CD4-positive, alpha-beta T cell (primary cell): ENCODE measurements at regions not wholly inside any gene's neighbourhood (a gene's known extent, or its start where the extent isn't known, plus 50 kb on each side); places are given as distances from the start of the nearest gene placed in this dataset.

Experiments
- ATAC-seq: fragments of 200-7000 bp; cut with Tn5 transposase; one replicate; pipeline ENCODE4 v1.10.0; 2022; ENCODE audit warnings: mild to moderate bottlenecking; ENCODE audit not compliant: poor library complexity
- CTCF ChIA-PET: fragments of 350-600 bp; sonication (Branson Sonifier 250); formaldehyde crosslinking; loops from one replicate; lab custom pipeline; 2021; ENCODE audit warnings: antibody characterized with exemption, inconsistent platforms; lab: Charles Lee
- POLR2A ChIA-PET: fragments of 350-600 bp; sonication (Branson Sonifier 250); formaldehyde crosslinking; loops from one replicate; lab custom pipeline; 2021; ENCODE audit warnings: antibody characterized with exemption, inconsistent platforms; lab: Charles Lee
- DNase-seq, 14 experiments: peaks; one replicate each; pipeline ENCODE4 v3.0.0-alpha.2; 2013 to 2020; ENCODE audit warnings: mixed read lengths in 2 of 14
- H3K27ac ChIP-seq, 2 donors: one replicate each; pipeline versions ENCODE4 v1.5.1 to v1.7.0; 2013; ENCODE audit warnings: low read length in 2 of 2, low read depth in 1 of 2, mild to moderate bottlenecking in 1 of 2
- H3K27me3 ChIP-seq, 2 experiments: 1 replicate in 1 of 2; 2 replicates in 1 of 2; pipeline versions ENCODE4 v1.6.1 to v1.7.0; 2013; ENCODE audit warnings: low read length in 2 of 2, control low read depth in 1 of 2, mild to moderate bottlenecking in 1 of 2, moderate library complexity in 1 of 2; ENCODE audit not compliant: insufficient read depth in 2 of 2, control insufficient read depth in 1 of 2
- H3K36me3 ChIP-seq: one replicate; pipeline ENCODE4 v1.6.1; 2013; ENCODE audit warnings: low read length, control low read depth; ENCODE audit not compliant: insufficient read depth
- H3K4me1 ChIP-seq: one replicate; pipeline ENCODE4 v1.6.1; 2013; ENCODE audit warnings: low read length, control low read depth; ENCODE audit not compliant: insufficient read depth
- H3K4me3 ChIP-seq: one replicate; pipeline ENCODE4 v1.5.1; 2013; ENCODE audit warnings: mild to moderate bottlenecking, low read length, moderate library complexity
- H3K9me3 ChIP-seq, 2 experiments: 1 replicate in 1 of 2; 2 replicates in 1 of 2; pipeline versions ENCODE4 v1.6.1 to v1.7.0; 2013; ENCODE audit warnings: low read length in 2 of 2, mild to moderate bottlenecking in 2 of 2, control low read depth in 1 of 2, moderate library complexity in 1 of 2; ENCODE audit not compliant: control insufficient read depth in 1 of 2, insufficient read depth in 1 of 2
- H3K27ac Mint-ChIP-seq: one replicate; pipeline ENCODE4 v1.8.0; 2020; ENCODE audit warnings: mixed read lengths
- H3K27me3 Mint-ChIP-seq: one replicate; pipeline ENCODE4 v1.8.0; 2021; ENCODE audit warnings: mixed read lengths
- H3K36me3 Mint-ChIP-seq: one replicate; pipeline ENCODE4 v1.8.0; 2021; ENCODE audit warnings: low read depth, mixed read lengths
- H3K4me1 Mint-ChIP-seq: one replicate; pipeline ENCODE4 v1.8.0; 2021; ENCODE audit warnings: low read depth, mixed read lengths
- H3K4me3 Mint-ChIP-seq: one replicate; pipeline ENCODE4 v1.8.0; 2020; ENCODE audit warnings: mild to moderate bottlenecking, mixed read lengths
- H3K9me3 Mint-ChIP-seq: one replicate; pipeline ENCODE4 v1.8.0; 2020; ENCODE audit warnings: mixed read lengths
- intact Hi-C, 2 experiments: fragments of 100-400 bp; cut with DNase I in 1 of 2; cut with micrococcal nuclease in 1 of 2; formaldehyde crosslinking; loops; one replicate each; pipeline versions ENCODE4 v1.15.1 to v1.9.0; 2023 to 2025; cut with DNase I, micrococcal nuclease
- TF ChIP-seq, protein P1 (sequence below): fragments of 200-600 bp; IDR thresholded peaks from one replicate; pipeline ENCODE4 v1.8.0; 2022; ENCODE audit warnings: antibody characterized with exemption, mild to moderate bottlenecking

GRCh38 chr16:77062878-77063675 is 127.9 kb upstream of the MON1B start:
- Histone ChIP-seq H3K4me3 (no peak overlapping the region), H3K27ac (no peak overlapping the region), H3K36me3 (no peaks in the 10 kb centered on the region), H3K9me3 (no peaks in the 10 kb centered on the region), H3K27me3 (no peaks in the 10 kb centered on the region), H3K4me1 (no peaks in the 10 kb centered on the region)
- no peak overlapping the region for H3K4me3 Mint-ChIP-seq
- ChIA-PET POLR2A (no interaction called here), CTCF (no interaction called here)
- no peaks in the 10 kb centered on the region for H3K4me1 Mint-ChIP-seq
- DNase-seq (no peak), ATAC-seq (no peak)
- no peak overlapping the region for H3K27ac Mint-ChIP-seq
- peaks cover 23% of the 10 kb centered on the region for H3K27me3 Mint-ChIP-seq
- H3K9me3 Mint-ChIP-seq: no peaks in the 10 kb centered on the region
- H3K36me3 Mint-ChIP-seq: no peaks in the 10 kb centered on the region
- TF ChIP-seq, protein P1, sequence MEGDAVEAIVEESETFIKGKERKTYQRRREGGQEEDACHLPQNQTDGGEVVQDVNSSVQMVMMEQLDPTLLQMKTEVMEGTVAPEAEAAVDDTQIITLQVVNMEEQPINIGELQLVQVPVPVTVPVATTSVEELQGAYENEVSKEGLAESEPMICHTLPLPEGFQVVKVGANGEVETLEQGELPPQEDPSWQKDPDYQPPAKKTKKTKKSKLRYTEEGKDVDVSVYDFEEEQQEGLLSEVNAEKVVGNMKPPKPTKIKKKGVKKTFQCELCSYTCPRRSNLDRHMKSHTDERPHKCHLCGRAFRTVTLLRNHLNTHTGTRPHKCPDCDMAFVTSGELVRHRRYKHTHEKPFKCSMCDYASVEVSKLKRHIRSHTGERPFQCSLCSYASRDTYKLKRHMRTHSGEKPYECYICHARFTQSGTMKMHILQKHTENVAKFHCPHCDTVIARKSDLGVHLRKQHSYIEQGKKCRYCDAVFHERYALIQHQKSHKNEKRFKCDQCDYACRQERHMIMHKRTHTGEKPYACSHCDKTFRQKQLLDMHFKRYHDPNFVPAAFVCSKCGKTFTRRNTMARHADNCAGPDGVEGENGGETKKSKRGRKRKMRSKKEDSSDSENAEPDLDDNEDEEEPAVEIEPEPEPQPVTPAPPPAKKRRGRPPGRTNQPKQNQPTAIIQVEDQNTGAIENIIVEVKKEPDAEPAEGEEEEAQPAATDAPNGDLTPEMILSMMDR: no peak
- intact Hi-C loops: no loop called here

GRCh38 chr16:77063676-77064016 is 127.3 kb upstream of the MON1B start:
- Histone ChIP-seq H3K36me3 (no peaks in the 10 kb centered on the region), H3K27me3 (no peaks in the 10 kb centered on the region), H3K9me3 (no peaks in the 10 kb centered on the region), H3K27ac (no peak overlapping the region), H3K4me1 (no peaks in the 10 kb centered on the region), H3K4me3 (no peak overlapping the region)
- H3K36me3 Mint-ChIP-seq: no peaks in the 10 kb centered on the region
- DNase-seq: no peak
- intact Hi-C loops: no loop called here
- TF ChIP-seq, protein P1: no peak
- ChIA-PET CTCF (no interaction called here), POLR2A (no interaction called here)
- no peak overlapping the region for H3K27ac Mint-ChIP-seq
- no peak for ATAC-seq
- no peak overlapping the region for H3K4me3 Mint-ChIP-seq
- H3K9me3 Mint-ChIP-seq: no peaks in the 10 kb centered on the region
- peaks cover 23% of the 10 kb centered on the region for H3K27me3 Mint-ChIP-seq
- no peaks in the 10 kb centered on the region for H3K4me1 Mint-ChIP-seq

DNA sequence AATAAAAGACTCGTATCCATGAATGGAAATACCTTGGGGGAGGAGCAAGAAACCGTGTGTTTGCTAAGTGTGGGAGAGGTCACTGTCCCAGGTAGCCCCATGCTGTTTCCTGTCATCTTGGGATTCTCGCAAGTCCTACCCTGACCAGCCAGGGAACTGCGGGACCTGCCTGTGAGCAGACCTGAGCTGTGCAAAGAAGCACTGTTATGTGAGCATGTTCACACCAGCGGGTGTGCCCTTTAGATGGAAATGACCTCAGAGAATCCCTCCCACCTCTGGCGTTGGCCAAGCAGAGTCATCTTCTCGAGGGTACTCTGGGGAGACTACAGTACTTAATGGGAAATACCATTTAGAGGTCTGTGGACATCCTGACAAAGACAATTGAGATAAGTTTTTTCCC is 127.0 kb upstream of the MON1B start:
- H3K9me3 ChIP-seq: no peaks in the 10 kb centered on the region
- CTCF ChIA-PET: no interaction called here
- no peak overlapping the region for H3K27ac Mint-ChIP-seq
- no peaks in the 10 kb centered on the region for H3K36me3 Mint-ChIP-seq
- no peak overlapping the region for H3K4me3 ChIP-seq
- H3K4me3 Mint-ChIP-seq: no peak overlapping the region
- no peaks in the 10 kb centered on the region for H3K9me3 Mint-ChIP-seq
- H3K27ac ChIP-seq: no peak overlapping the region
- no peaks in the 10 kb centered on the region for H3K4me1 Mint-ChIP-seq
- intact Hi-C loops: no loop called here
- no peaks in the 10 kb centered on the region for H3K4me1 ChIP-seq
- DNase-seq (no peak), ATAC-seq (no peak)
- H3K27me3 Mint-ChIP-seq: peaks cover 23% of the 10 kb centered on the region
- TF ChIP-seq, protein P1: no peak
- no peaks in the 10 kb centered on the region for H3K36me3 ChIP-seq
- POLR2A ChIA-PET: no interaction called here
- H3K27me3 ChIP-seq: no peaks in the 10 kb centered on the region
